K562 (cell line): ENCODE measurements at regions not wholly inside any gene's neighbourhood (a gene's known extent, or its start where the extent isn't known, plus 50 kb on each side); places are given as distances from the start of the nearest gene placed in this dataset.

ENCODE experiments used
- ATAC-seq: fragments of 200-7000 bp; cut with Tn5 transposase; 3 replicates; pipeline ENCODE4 v1.9.1; 2020; ENCODE audit warnings: moderate library complexity
- BruUV-seq: library from RNA; stranded (reverse); fragments of 400-500 nt; replicated peaks from 2 replicates; lab custom pipeline; 2021; lab: Mats Ljungman, UMichigan
- CTCF ChIA-PET: fragments of 300-600 bp; formaldehyde crosslinking; extraction: SDS; loops from one replicate; lab custom pipeline; 2021; ENCODE audit warnings: low intra/inter-chr PET ratio; lab: Yijun Ruan, JAX
- POLR2A ChIA-PET: fragments of 300-600, 350-650 bp; sonication (Branson Sonifier 250); formaldehyde crosslinking; extraction: SDS; loops from one replicate; lab custom pipeline; 2021; ENCODE audit warnings: antibody characterized with exemption, inconsistent platforms; lab: Yijun Ruan, JAX
- DNase-seq, 4 experiments: peaks; one replicate each; pipeline versions ENCODE4 v3.0.0 to v3.0.0-alpha.2; 2011 to 2018; ENCODE audit warnings: low spot score in 3 of 4, mixed read lengths in 3 of 4; ENCODE audit errors: extremely low read depth in 1 of 4
- FAIRE-seq: peaks from 2 replicates; lab custom pipeline; 2011; peaks lifted over from hg19 to GRCh38; lab: Jason Lieb, UNC
- H2AFZ ChIP-seq: 2 replicates; pipeline ENCODE4 v1.6.0; 2011; ENCODE audit warnings: low read depth, low read length, control low read depth, inconsistent platforms
- H3K27ac ChIP-seq: fragments of 200-600 bp; 3 replicates; pipeline ENCODE4 v1.8.0; 2011; ENCODE audit warnings: low read depth, mild to moderate bottlenecking, control low read depth, inconsistent platforms, low read length, moderate library complexity, mixed read lengths; ENCODE audit errors: extremely low read depth
- H3K27me3 ChIP-seq, 2 experiments: fragments of 300-600 bp in 1 of 2; 2 replicates in 1 of 2; 3 replicates in 1 of 2; pipeline versions ENCODE4 v1.6.0 to v1.8.0; 2011; ENCODE audit warnings: inconsistent platforms in 2 of 2, low read length in 2 of 2, mild to moderate bottlenecking in 1 of 2, mixed read lengths in 1 of 2, moderate library complexity in 1 of 2; ENCODE audit not compliant: control insufficient read depth in 2 of 2, insufficient read depth in 2 of 2
- H3K36me3 ChIP-seq: fragments of 300-600 bp; 3 replicates; pipeline ENCODE4 v1.8.0; 2011; ENCODE audit warnings: mild to moderate bottlenecking, low read length, inconsistent platforms; ENCODE audit not compliant: control insufficient read depth, insufficient read depth
- H3K4me1 ChIP-seq, 2 experiments: fragments of 200-600 bp in 1 of 2; replicated peaks in 1 of 2; 2 replicates in 1 of 2; 3 replicates in 1 of 2; pipeline versions ENCODE4 v1.5.1 to v1.8.0; 2011; ENCODE audit warnings: inconsistent platforms in 2 of 2, low read length in 2 of 2, mild to moderate bottlenecking in 1 of 2, mixed read lengths in 1 of 2, moderate library complexity in 1 of 2; ENCODE audit not compliant: control insufficient read depth in 2 of 2, insufficient read depth in 2 of 2
- H3K4me2 ChIP-seq: 2 replicates; pipeline ENCODE4 v1.6.1; 2011; ENCODE audit warnings: low read length, control low read depth, inconsistent platforms, mixed read lengths; ENCODE audit not compliant: insufficient read depth
- H3K4me3 ChIP-seq: fragments of 200-600 bp; sonication (generic), shearing (Covaris generic); 2 replicates; pipeline ENCODE4 v1.5.1; 2016; ENCODE audit warnings: control low read depth, inconsistent platforms
- H3K79me2 ChIP-seq: fragments of 200-600 bp; 3 replicates; pipeline ENCODE4 v1.8.0; 2011; ENCODE audit warnings: low read length, inconsistent platforms; ENCODE audit not compliant: control insufficient read depth, insufficient read depth
- H3K9ac ChIP-seq, 2 experiments: 2 replicates each; pipeline versions ENCODE4 v1.6.0 to v1.6.1; 2011; ENCODE audit warnings: low read depth in 2 of 2, low read length in 2 of 2, control low read depth in 1 of 2, inconsistent platforms in 1 of 2, mild to moderate bottlenecking in 1 of 2, mixed read lengths in 1 of 2; ENCODE audit not compliant: insufficient read depth in 1 of 2
- H3K9me1 ChIP-seq: one replicate; pipeline ENCODE4 v1.6.0; 2011; ENCODE audit warnings: inconsistent platforms, mild to moderate bottlenecking, low read length, moderate library complexity; ENCODE audit not compliant: control insufficient read depth, insufficient read depth
- H3K9me3 ChIP-seq: replicated peaks from 2 replicates; pipeline ENCODE4 v1.5.1; 2011; ENCODE audit warnings: low read depth, low read length, inconsistent platforms; ENCODE audit not compliant: control insufficient read depth, insufficient read depth
- H4K20me1 ChIP-seq: replicated peaks from 2 replicates; pipeline ENCODE4 v1.6.1; 2011; ENCODE audit warnings: low read length, inconsistent platforms, mixed read lengths; ENCODE audit not compliant: control insufficient read depth, insufficient read depth
- CHD1 ChIP-seq: fragments of 200-600 bp; sonication (generic); IDR thresholded peaks from one replicate; pipeline ENCODE4 v1.6.1; 2012; ENCODE audit warnings: mild to moderate bottlenecking, moderate library complexity, low read length, inconsistent platforms
- EZH2 ChIP-seq: IDR thresholded peaks from 2 replicates; pipeline ENCODE4 v1.6.1; 2012; ENCODE audit warnings: low read depth, mild to moderate bottlenecking, inconsistent platforms, low read length, borderline replicate concordance
- MAZ ChIP-seq, 2 experiments: fragments of 450-650 bp in 1 of 2; sonication (generic) in 1 of 2; formaldehyde crosslinking; IDR thresholded peaks in 1 of 2; conservative IDR thresholded peaks in 1 of 2; 2 replicates each; pipeline versions ENCODE4 v1.4.0 to v1.5.0; 2020; ENCODE audit warnings: mild to moderate bottlenecking in 1 of 2, missing genetic modification reagents in 1 of 2
- RBBP5 ChIP-seq: fragments of 200-600 bp; sonication (generic); IDR thresholded peaks from 2 replicates; pipeline ENCODE4 v1.6.1; 2012; ENCODE audit warnings: borderline replicate concordance, mild to moderate bottlenecking, low read length, control low read depth, inconsistent platforms; ENCODE audit not compliant: insufficient read depth, poor library complexity, severe bottlenecking
- SETDB1 ChIP-seq: IDR thresholded peaks from one replicate; pipeline ENCODE4 v1.6.1; 2012; ENCODE audit warnings: low read length, control low read depth, inconsistent platforms
- SRSF9 ChIP-seq: fragments of 200-400 bp; formaldehyde crosslinking; IDR thresholded peaks from 2 replicates; pipeline ENCODE4 v1.6.1; 2017; ENCODE audit warnings: low read depth, low read length, borderline replicate concordance
- TEAD4 ChIP-seq, 2 experiments: sonication (generic) in 1 of 2; formaldehyde crosslinking in 1 of 2; IDR thresholded peaks; 2 replicates each; pipeline versions ENCODE4 v1.6.1 to v1.8.0; 2012 to 2022; ENCODE audit warnings: borderline replicate concordance in 1 of 2, inconsistent platforms in 1 of 2, low read length in 1 of 2, mild to moderate bottlenecking in 1 of 2, missing genetic modification reagents in 1 of 2
- TGIF2 ChIP-seq: sonication (generic); formaldehyde crosslinking; IDR thresholded peaks from 2 replicates; pipeline ENCODE4 v1.8.1; 2022; ENCODE audit warnings: mild to moderate bottlenecking, missing genetic modification reagents, moderate library complexity
- THAP7 ChIP-seq: fragments of 250-450 bp; sonication (Bioruptor Pico); IDR thresholded peaks from 2 replicates; pipeline ENCODE4 v1.5.0; 2021
- TSHZ1 ChIP-seq: fragments of 250-450 bp; sonication (Bioruptor Pico); IDR thresholded peaks from 2 replicates; pipeline ENCODE4 v1.4.0; 2020; ENCODE audit warnings: mild to moderate bottlenecking, moderate library complexity
- USF1 ChIP-seq: sonication (generic); formaldehyde crosslinking; IDR thresholded peaks from 2 replicates; pipeline ENCODE4 v1.9.0; 2022; ENCODE audit warnings: mild to moderate bottlenecking, missing genetic modification reagents
- ZC3H4 ChIP-seq: sonication (generic); formaldehyde crosslinking; IDR thresholded peaks from 2 replicates; pipeline ENCODE4 v1.9.0; 2021; ENCODE audit warnings: missing genetic modification reagents, borderline replicate concordance
- WGBS: fragments of 100-300 bp; shearing (Covaris generic); methylation state at CpG from one replicate; pipeline ENCODE4 v1.1.6; 2016; ENCODE audit warnings: low coverage, mixed read lengths; ENCODE audit not compliant: insufficient coverage; ENCODE audit errors: missing lambda C conversion rate; 5-methylcytosine and 5-hydroxymethylcytosine counted together
- in situ Hi-C: fragments of 300-500 bp; cut with MboI; formaldehyde crosslinking; loops from 4 replicates; pipeline ENCODE4 v1.15.0; 2018; ENCODE audit warnings: inconsistent platforms, mixed read lengths
- intact Hi-C: fragments of 100-400 bp; cut with micrococcal nuclease; formaldehyde crosslinking; loops from 2 replicates; pipeline ENCODE4 v1.14.2; 2022

- no peak for TF ChIP-seq USF1 (CRISPR knock-in tag)
- TF ChIP-seq SRSF9, result no peak
- no peak for TF ChIP-seq TGIF2 (CRISPR knock-in tag)
- TF ChIP-seq MAZ (CRISPR knock-in tag; conservative IDR thresholded peaks at IDR 0.05 in 1 of 2, IDR thresholded peaks at IDR 0.05 in 1 of 2), result no peak
- TF ChIP-seq, all 486 proteins: peak for 0
Observed at GRCh38 chr15:31508656-31509055, 182.0 kb downstream of the KLF13 start (continued).

- ChIA-PET POLR2A (no interaction called here), CTCF (no interaction called here)
- Histone ChIP-seq H3K27ac (no peak overlapping the region), H3K36me3 (no peaks in the 10 kb centered on the region), H2AFZ (no peak overlapping the region), H3K9me3 (no peaks in the 10 kb centered on the region), H3K27me3 (no peaks in the 10 kb centered on the region), H3K9ac (no peak overlapping the region), H3K4me2 (no peak overlapping the region), H3K4me3 (no peak overlapping the region), H4K20me1 (no peaks in the 10 kb centered on the region), H3K9me1 (no peaks in the 10 kb centered on the region), H3K79me2 (no peaks in the 10 kb centered on the region), H3K4me1 (no peaks in the 10 kb centered on the region)
- intact Hi-C loops, result no loop called here
- TF ChIP-seq CHD1, result no peak
- TF ChIP-seq EZH2, result no peak
- TF ChIP-seq THAP7 (CRISPR knock-in tag), result no peak
- TF ChIP-seq ZC3H4, result no peak
- no peak for TF ChIP-seq SETDB1
- no peak for TF ChIP-seq TSHZ1 (CRISPR knock-in tag)
- TF ChIP-seq TEAD4 (IDR thresholded peaks at IDR 0.05; ENCODE audit: low read length), result no peak
- TF ChIP-seq TEAD4 (CRISPR knock-in tag; IDR thresholded peaks at IDR 0.05; ENCODE audit: borderline replicate concordance), result no peak
- no peak for TF ChIP-seq RBBP5
- DNase-seq (no peak), ATAC-seq (no peak), FAIRE-seq (no peak)
- in situ Hi-C loops, result no loop called here
- 21% methylated on average over 9 of the region's 11 CpGs for WGBS
- no TSS peak for BruUV-seq
Observed at GRCh38 chr15:31510057-31510456, 183.4 kb downstream of the KLF13 start.
